Mucosa of descending colon (tissue), 3 donors: ENCODE measurements at regions not wholly inside any gene's neighbourhood (a gene's known extent, or its start where the extent isn't known, plus 50 kb on each side); places are given as distances from the start of the nearest gene placed in this dataset.

Experiments used
- ATAC-seq: fragments of 200-7000 bp; cut with Tn5 transposase; one replicate; pipeline ENCODE4 v1.9.1; 2020; ENCODE audit warnings: mild to moderate bottlenecking, moderate library complexity
- DNase-seq, 3 donors: peaks; one replicate each; pipeline ENCODE4 v3.0.0-alpha.2; 2020
- H3K36me3 ChIP-seq: fragments of 200-600 bp; one replicate; pipeline ENCODE4 v1.8.0; 2021; ENCODE audit warnings: low read depth, mild to moderate bottlenecking
- H3K4me1 ChIP-seq: fragments of 200-600 bp; one replicate; pipeline ENCODE4 v1.8.0; 2021; ENCODE audit warnings: low read depth, mild to moderate bottlenecking
- H3K4me3 ChIP-seq: fragments of 200-600 bp; one replicate; pipeline ENCODE4 v1.8.0; 2021; ENCODE audit warnings: mild to moderate bottlenecking
- H3K9me3 ChIP-seq: fragments of 200-600 bp; one replicate; pipeline ENCODE4 v1.8.0; 2021; ENCODE audit warnings: mild to moderate bottlenecking
- intact Hi-C, 2 donors: fragments of 100-400 bp; cut with DNase I in 1 of 2; cut with micrococcal nuclease in 1 of 2; formaldehyde crosslinking; loops; one replicate each; pipeline versions ENCODE4 v1.11.0 to v1.11.1; 2022; cut with DNase I, micrococcal nuclease
- TF ChIP-seq, protein P1 (sequence below): fragments of 200-600 bp; IDR thresholded peaks from one replicate; pipeline ENCODE4 v1.8.0; 2022; ENCODE audit warnings: antibody characterized with exemption, mild to moderate bottlenecking
- donor health status: DM: no; HTN: no; CAD: no; lungs with moderate emphysema.
- donor health status: DM: no; HTN: no; CAD: no.
- donor health status: DM: no; HTN: yes; CAD: no.

- peak; percentile 51 for ATAC-seq
- H3K9me3 ChIP-seq = no peaks in the 10 kb centered on the region
- peak in 2 of 3 donors; percentile 40 to 42 for DNase-seq
- TF ChIP-seq, protein P1, sequence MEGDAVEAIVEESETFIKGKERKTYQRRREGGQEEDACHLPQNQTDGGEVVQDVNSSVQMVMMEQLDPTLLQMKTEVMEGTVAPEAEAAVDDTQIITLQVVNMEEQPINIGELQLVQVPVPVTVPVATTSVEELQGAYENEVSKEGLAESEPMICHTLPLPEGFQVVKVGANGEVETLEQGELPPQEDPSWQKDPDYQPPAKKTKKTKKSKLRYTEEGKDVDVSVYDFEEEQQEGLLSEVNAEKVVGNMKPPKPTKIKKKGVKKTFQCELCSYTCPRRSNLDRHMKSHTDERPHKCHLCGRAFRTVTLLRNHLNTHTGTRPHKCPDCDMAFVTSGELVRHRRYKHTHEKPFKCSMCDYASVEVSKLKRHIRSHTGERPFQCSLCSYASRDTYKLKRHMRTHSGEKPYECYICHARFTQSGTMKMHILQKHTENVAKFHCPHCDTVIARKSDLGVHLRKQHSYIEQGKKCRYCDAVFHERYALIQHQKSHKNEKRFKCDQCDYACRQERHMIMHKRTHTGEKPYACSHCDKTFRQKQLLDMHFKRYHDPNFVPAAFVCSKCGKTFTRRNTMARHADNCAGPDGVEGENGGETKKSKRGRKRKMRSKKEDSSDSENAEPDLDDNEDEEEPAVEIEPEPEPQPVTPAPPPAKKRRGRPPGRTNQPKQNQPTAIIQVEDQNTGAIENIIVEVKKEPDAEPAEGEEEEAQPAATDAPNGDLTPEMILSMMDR = no peak
- intact Hi-C loops = loop anchor here in 1 of 2 donors (10.0 kb wide), 1 partner anchor 137 kb away; no protein-coding TSS in a partner anchor
- H3K4me1 ChIP-seq = peaks cover 2% of the 10 kb centered on the region
- no peak overlapping the region for H3K4me3 ChIP-seq
- no peaks in the 10 kb centered on the region for H3K36me3 ChIP-seq
Measured at GRCh38 chr9:121557581-121558447, 58.2 kb upstream of the GGTA1 start.

DNA sequence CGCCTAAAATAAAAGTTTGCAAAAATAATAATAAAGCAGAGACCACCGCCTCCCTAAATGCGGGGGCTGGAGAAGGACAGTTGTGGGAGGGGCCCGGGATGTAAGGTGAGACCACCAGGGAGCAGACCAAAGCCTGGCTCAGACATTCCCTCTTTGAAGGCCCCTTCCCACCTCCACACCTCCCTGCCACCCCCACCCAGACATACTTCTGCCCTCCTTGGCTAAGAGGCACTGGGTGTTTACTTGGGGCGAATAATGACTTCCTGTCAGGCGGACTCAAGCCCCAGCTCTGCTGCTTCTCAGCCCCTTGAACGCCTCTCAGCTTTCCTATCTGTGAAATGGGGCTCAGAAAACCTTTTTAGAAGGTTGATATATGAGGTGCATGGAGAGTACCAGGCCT is 58.8 kb upstream of the GGTA1 start:
- H3K4me1 ChIP-seq = peaks cover 2% of the 10 kb centered on the region
- TF ChIP-seq, protein P1 = no peak
- no peak overlapping the region for H3K4me3 ChIP-seq
- H3K36me3 ChIP-seq = no peaks in the 10 kb centered on the region
- ATAC-seq (no peak), DNase-seq (no peak)
- no peaks in the 10 kb centered on the region for H3K9me3 ChIP-seq
- intact Hi-C loops = loop anchor here in 1 of 2 donors (10.0 kb wide), 1 partner anchor 136 kb away; no protein-coding TSS in a partner anchor

DNA sequence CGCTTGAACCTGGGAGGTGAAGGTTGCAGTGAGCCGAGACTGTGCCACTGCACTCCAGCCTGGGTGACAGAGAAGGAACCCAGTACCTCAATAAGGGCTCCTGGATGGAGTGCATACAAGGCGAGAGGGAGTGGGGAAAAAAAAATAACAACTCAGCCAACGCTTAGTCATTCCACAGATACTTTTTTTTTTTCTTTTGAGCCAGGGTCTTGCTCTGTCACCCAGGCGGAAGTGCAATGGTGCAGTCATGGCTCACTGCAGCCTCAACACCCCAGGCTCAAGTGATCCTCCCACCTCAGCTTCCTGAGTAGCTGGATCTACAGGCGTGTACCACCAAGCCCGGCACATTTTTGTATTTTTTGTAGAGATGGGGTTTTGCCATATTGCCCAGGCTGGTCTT is 59.5 kb upstream of the GGTA1 start:
- Histone ChIP-seq H3K4me3 (no peak overlapping the region), H3K36me3 (no peaks in the 10 kb centered on the region), H3K9me3 (no peaks in the 10 kb centered on the region), H3K4me1 (peaks cover 2% of the 10 kb centered on the region)
- DNase-seq (no peak), ATAC-seq (no peak)
- intact Hi-C loops = loop anchor here in 1 of 2 donors (10.0 kb wide), 1 partner anchor 136 kb away; no protein-coding TSS in a partner anchor
- TF ChIP-seq, protein P1 = no peak

- DNase-seq (no peak), ATAC-seq (no peak)
- intact Hi-C loops = no loop called here
- Histone ChIP-seq H3K36me3 (no peaks in the 10 kb centered on the region), H3K9me3 (no peaks in the 10 kb centered on the region), H3K4me1 (peaks cover 2% of the 10 kb centered on the region), H3K4me3 (no peak overlapping the region)
- TF ChIP-seq, protein P1 = no peak
Measured at GRCh38 chr9:121560921-121561320, 61.3 kb upstream of the GGTA1 start.

DNA sequence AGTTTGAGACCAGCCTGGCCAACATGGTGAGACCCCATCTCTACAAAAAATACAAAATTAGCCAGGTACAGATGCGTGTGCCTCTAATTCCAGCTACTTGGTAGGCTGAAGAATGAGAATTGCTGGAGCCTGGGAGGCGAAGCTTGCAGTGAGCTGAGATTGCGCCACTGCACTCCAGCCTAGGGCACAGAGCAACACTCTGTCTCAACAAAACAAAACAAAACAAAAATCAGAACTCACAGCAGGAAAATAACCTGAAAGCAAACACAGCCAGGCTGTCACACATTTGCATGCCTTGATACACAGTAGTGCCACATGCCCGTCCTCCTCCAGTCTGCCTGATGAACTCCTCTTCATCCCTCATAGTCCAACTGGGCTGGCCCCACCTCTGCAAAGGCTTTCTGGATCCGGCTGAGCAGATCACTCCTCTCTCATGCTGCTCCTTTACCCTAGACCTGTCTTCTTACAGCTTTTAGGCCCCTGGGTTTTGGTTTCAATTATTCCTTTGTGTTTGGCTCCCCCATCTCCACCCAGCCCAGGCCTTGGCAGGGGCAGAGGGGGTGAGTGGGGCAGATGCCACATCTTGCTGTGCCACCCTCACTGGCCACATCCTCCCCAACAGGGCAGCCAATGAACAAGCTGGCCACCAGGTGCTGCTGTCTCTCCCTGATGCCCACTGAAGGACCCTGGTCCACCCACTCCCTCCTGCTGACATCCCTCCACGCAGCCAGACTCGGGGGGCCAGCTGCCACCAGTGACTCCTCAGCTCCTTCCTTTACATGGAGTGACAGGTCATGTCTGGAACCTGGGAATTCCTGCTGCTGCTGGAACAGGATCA is 62.0 kb upstream of the GGTA1 start:
- intact Hi-C loops = no loop called here
- Histone ChIP-seq H3K4me3 (no peak overlapping the region), H3K36me3 (no peaks in the 10 kb centered on the region), H3K4me1 (peaks cover 2% of the 10 kb centered on the region), H3K9me3 (no peaks in the 10 kb centered on the region)
- DNase-seq (no peak), ATAC-seq (no peak)
- TF ChIP-seq, protein P1 = no peak
